ENCODE measurements at regions not wholly inside any gene's neighbourhood (a gene's known extent, or its start where the extent isn't known, plus 50 kb on each side); places are given as distances from the start of the nearest gene placed in this dataset.

DNA sequence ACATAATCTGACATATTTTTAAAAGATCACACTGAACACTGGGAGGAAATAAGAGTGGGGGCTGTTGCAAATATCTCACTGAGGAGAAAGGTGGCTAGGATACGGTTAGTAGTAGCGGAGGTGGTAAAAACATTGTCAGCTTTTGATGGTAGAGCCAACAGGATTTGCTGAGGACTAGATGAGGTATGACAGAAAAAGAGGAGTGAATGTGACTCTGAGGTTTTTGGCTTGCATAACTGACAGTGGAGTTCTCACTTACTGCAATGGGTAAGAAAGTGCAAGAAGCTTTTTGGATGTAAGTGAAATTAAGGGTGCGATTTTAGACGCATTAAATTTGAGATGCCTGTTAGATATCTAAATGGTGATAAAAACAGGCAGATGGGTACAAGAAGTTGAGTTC is 102.0 kb upstream of the MBL2 start:
- no peaks in the 10 kb centered on the region for H3F3A ChIP-seq (ENCODE audit: insufficient read depth, low read length, poor library complexity, severe bottlenecking)
- no peak overlapping the region for H2AFZ ChIP-seq (ENCODE audit: low read depth, low read length)
- no peak for TF ChIP-seq TAF1 (IDR thresholded peaks at IDR 0.05; ENCODE audit: low read depth)
- no peak for TF ChIP-seq REST (IDR thresholded peaks at IDR 0.05; ENCODE audit: borderline replicate concordance)
- no peak for TF ChIP-seq EP300 (conservative IDR thresholded peaks at IDR 0.05; ENCODE audit: poor library complexity, severe bottlenecking)
- no peak for TF ChIP-seq EZH2 (IDR thresholded peaks at IDR 0.05; ENCODE audit: borderline replicate concordance, insufficient read depth, low read length, poor library complexity, severe bottlenecking)
- TF ChIP-seq MXI1 (conservative IDR thresholded peaks at IDR 0.05; ENCODE audit: poor library complexity, severe bottlenecking), result no peak
- TF ChIP-seq POLR2AphosphoS5 (IDR thresholded peaks at IDR 0.05), result no peak
- no peak for TF ChIP-seq RAD21 (conservative IDR thresholded peaks at IDR 0.05)
- no peak for TF ChIP-seq CTCF (IDR thresholded peaks at IDR 0.05; ENCODE audit: poor library complexity, severe bottlenecking)
- no peak for TF ChIP-seq SMC3 (conservative IDR thresholded peaks at IDR 0.05; ENCODE audit: poor library complexity)
- H3K4me3 ChIP-seq (ENCODE audit: low read length), result no peak overlapping the region
- no peak overlapping the region for H3K9ac ChIP-seq (ENCODE audit: low read length)
- no peaks in the 10 kb centered on the region for H3K9me3 ChIP-seq (ENCODE audit: low read length)
- no peaks in the 10 kb centered on the region for H3K9me2 ChIP-seq (ENCODE audit: insufficient read depth, low read length)
- H3K4me2 ChIP-seq (ENCODE audit: low read length), result no peak overlapping the region
- H3K79me2 ChIP-seq (replicated peaks; ENCODE audit: insufficient read depth, low read length), result no peaks in the 10 kb centered on the region
- no peak overlapping the region for H3K27ac ChIP-seq (ENCODE audit: low read length)
- H4K20me1 ChIP-seq (ENCODE audit: insufficient read depth), result no peaks in the 10 kb centered on the region
- no peaks in the 10 kb centered on the region for H3K27me3 ChIP-seq (ENCODE audit: insufficient read depth, low read depth, low read length)
- no peaks in the 10 kb centered on the region for H3K36me3 ChIP-seq (ENCODE audit: insufficient read depth, low read length)

DNA sequence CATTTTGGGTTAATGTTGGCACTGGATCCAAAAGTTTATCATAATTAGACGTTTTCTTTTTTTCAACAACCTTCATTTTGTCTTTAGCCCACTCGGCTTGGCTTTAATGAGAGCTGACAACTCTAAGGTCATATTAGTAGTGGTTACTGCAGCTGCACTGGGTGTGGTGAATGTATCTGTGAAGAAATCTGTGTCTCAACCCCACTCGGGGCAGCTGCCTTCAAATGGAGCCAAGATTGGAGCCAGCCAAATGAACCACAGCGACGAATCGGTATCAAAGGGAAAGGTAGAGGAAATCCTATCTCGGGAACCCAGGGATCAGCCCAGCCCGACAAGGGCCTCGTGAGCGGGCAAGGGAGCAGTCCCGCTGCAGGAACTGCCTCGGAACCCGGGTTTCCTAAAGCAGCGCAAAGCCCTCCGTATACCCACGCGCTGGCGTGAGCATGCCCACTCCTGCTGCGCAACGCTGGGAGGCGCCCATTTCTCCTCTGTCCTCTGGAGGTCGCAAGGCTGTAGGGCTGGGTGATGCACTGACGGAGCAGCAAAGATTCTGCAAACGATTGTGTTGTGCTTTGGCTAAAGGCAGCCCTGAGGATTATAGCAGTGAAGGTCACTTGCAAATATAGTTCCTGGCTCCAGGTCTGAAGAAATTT is 98.7 kb upstream of the MBL2 start:
- Histone ChIP-seq H3F3A (ENCODE audit: insufficient read depth, low read length, poor library complexity, severe bottlenecking) (no peaks in the 10 kb centered on the region), H3K9me2 (ENCODE audit: insufficient read depth, low read length) (no peaks in the 10 kb centered on the region), H2AFZ (ENCODE audit: low read depth, low read length) (no peak overlapping the region), H3K9ac (ENCODE audit: low read length) (no peak overlapping the region), H4K20me1 (ENCODE audit: insufficient read depth) (no peaks in the 10 kb centered on the region), H3K27me3 (ENCODE audit: insufficient read depth, low read depth, low read length) (no peaks in the 10 kb centered on the region), H3K36me3 (ENCODE audit: insufficient read depth, low read length) (no peaks in the 10 kb centered on the region), H3K79me2 (replicated peaks; ENCODE audit: insufficient read depth, low read length) (no peaks in the 10 kb centered on the region), H3K4me3 (ENCODE audit: low read length) (no peak overlapping the region), H3K4me2 (ENCODE audit: low read length) (no peak overlapping the region), H3K9me3 (ENCODE audit: low read length) (peaks cover 7% of the 10 kb centered on the region), H3K27ac (ENCODE audit: low read length) (no peak overlapping the region)
- TF ChIP-seq RAD21 (conservative IDR thresholded peaks at IDR 0.05) (no peak), SMC3 (conservative IDR thresholded peaks at IDR 0.05; ENCODE audit: poor library complexity) (no peak), TAF1 (IDR thresholded peaks at IDR 0.05; ENCODE audit: low read depth) (no peak), EZH2 (IDR thresholded peaks at IDR 0.05; ENCODE audit: borderline replicate concordance, insufficient read depth, low read length, poor library complexity, severe bottlenecking) (no peak), EP300 (conservative IDR thresholded peaks at IDR 0.05; ENCODE audit: poor library complexity, severe bottlenecking) (no peak), CTCF (IDR thresholded peaks at IDR 0.05; ENCODE audit: poor library complexity, severe bottlenecking) (no peak), POLR2AphosphoS5 (IDR thresholded peaks at IDR 0.05) (no peak), REST (IDR thresholded peaks at IDR 0.05; ENCODE audit: borderline replicate concordance) (no peak), MXI1 (conservative IDR thresholded peaks at IDR 0.05; ENCODE audit: poor library complexity, severe bottlenecking) (no peak)
